CD14-positive monocyte (primary cell): ENCODE measurements at regions not wholly inside any gene's neighbourhood (a gene's known extent, or its start where the extent isn't known, plus 50 kb on each side); places are given as distances from the start of the nearest gene placed in this dataset.

Experiments used
- DNase-seq, 3 donors: peaks; one replicate each; pipeline ENCODE4 v3.0.0-alpha.2; 2011 to 2022
- H2AFZ ChIP-seq: 2 replicates; pipeline ENCODE4 v1.6.0; 2012; ENCODE audit warnings: mild to moderate bottlenecking, low read depth, low read length, inconsistent platforms; ENCODE audit not compliant: insufficient read depth, poor library complexity, severe bottlenecking
- H3K27ac ChIP-seq, 2 donors: 1 replicate in 1 of 2; 2 replicates in 1 of 2; pipeline ENCODE4 v1.5.1; 2012 to 2013; ENCODE audit warnings: low read length in 2 of 2, control low read depth in 1 of 2, inconsistent platforms in 1 of 2, low read depth in 1 of 2, mild to moderate bottlenecking in 1 of 2
- H3K27me3 ChIP-seq, 2 donors: one replicate each; pipeline versions ENCODE4 v1.6.0 to v1.6.1; 2011 to 2013; ENCODE audit warnings: low read length in 2 of 2; ENCODE audit not compliant: control insufficient read depth in 2 of 2, insufficient read depth in 2 of 2
- H3K36me3 ChIP-seq, 2 donors: replicated peaks in 1 of 2; 1 replicate in 1 of 2; 2 replicates in 1 of 2; pipeline versions ENCODE4 v1.5.1 to v1.6.1; 2012 to 2013; ENCODE audit warnings: low read length in 2 of 2, control low read depth in 1 of 2, inconsistent platforms in 1 of 2, mild to moderate bottlenecking in 1 of 2; ENCODE audit not compliant: insufficient read depth in 2 of 2, control insufficient read depth in 1 of 2
- H3K4me1 ChIP-seq, 2 donors: 1 replicate in 1 of 2; 2 replicates in 1 of 2; pipeline versions ENCODE4 v1.5.1 to v1.6.1; 2012 to 2013; ENCODE audit warnings: low read length in 2 of 2, control low read depth in 1 of 2, inconsistent platforms in 1 of 2, mild to moderate bottlenecking in 1 of 2, moderate library complexity in 1 of 2; ENCODE audit not compliant: insufficient read depth in 2 of 2, control insufficient read depth in 1 of 2
- H3K4me2 ChIP-seq: replicated peaks from 2 replicates; pipeline ENCODE3; 2012; ENCODE audit warnings: low read length, moderate library complexity, mild to moderate bottlenecking; ENCODE audit not compliant: poor library complexity, severe bottlenecking; ENCODE audit errors: extremely low read depth
- H3K4me3 ChIP-seq, 3 experiments: fragments of 200-600 bp in 1 of 3; sonication (generic) in 1 of 3; replicated peaks in 1 of 3; 1 replicate in 2 of 3; 2 replicates in 1 of 3; pipeline ENCODE4 v1.5.1; 2011 to 2013; ENCODE audit warnings: low read length in 3 of 3, mild to moderate bottlenecking in 3 of 3, control low read depth in 2 of 3, low read depth in 2 of 3, inconsistent platforms in 1 of 3, moderate library complexity in 1 of 3
- H3K79me2 ChIP-seq: 2 replicates; pipeline ENCODE4 v1.6.0; 2012; ENCODE audit warnings: mild to moderate bottlenecking, control low read depth, inconsistent platforms, low read length, moderate library complexity; ENCODE audit not compliant: insufficient read depth
- H3K9ac ChIP-seq: 2 replicates; pipeline ENCODE4 v1.6.0; 2017; ENCODE audit warnings: low read length, mild to moderate bottlenecking; ENCODE audit not compliant: insufficient read depth, poor library complexity, severe bottlenecking
- H3K9me3 ChIP-seq, 2 donors: replicated peaks in 1 of 2; 1 replicate in 1 of 2; 2 replicates in 1 of 2; pipeline versions ENCODE4 v1.5.1 to v1.6.1; 2012 to 2013; ENCODE audit warnings: low read length in 2 of 2, control low read depth in 1 of 2; ENCODE audit not compliant: control insufficient read depth in 1 of 2, insufficient read depth in 1 of 2
- H4K20me1 ChIP-seq: 2 replicates; pipeline ENCODE4 v1.6.0; 2012; ENCODE audit warnings: mild to moderate bottlenecking, low read length, control low read depth, moderate library complexity; ENCODE audit not compliant: insufficient read depth
- H3K27ac Mint-ChIP-seq, 7 donors: one replicate each; pipeline ENCODE4 v1.8.0; 2020; ENCODE audit warnings: mild to moderate bottlenecking in 7 of 7, mixed read lengths in 7 of 7, moderate library complexity in 6 of 7, inconsistent platforms in 2 of 7
- H3K27me3 Mint-ChIP-seq, 3 donors: one replicate each; pipeline ENCODE4 v1.8.0; 2021 to 2022; ENCODE audit warnings: low read depth in 3 of 3, mild to moderate bottlenecking in 3 of 3, mixed read lengths in 3 of 3, moderate library complexity in 3 of 3, inconsistent platforms in 1 of 3
- H3K36me3 Mint-ChIP-seq, 2 donors: one replicate each; pipeline ENCODE4 v1.8.0; 2020; ENCODE audit warnings: mixed read lengths in 2 of 2, inconsistent platforms in 1 of 2, mild to moderate bottlenecking in 1 of 2
- H3K4me1 Mint-ChIP-seq: one replicate; pipeline ENCODE4 v1.8.0; 2020; ENCODE audit warnings: mild to moderate bottlenecking, mixed read lengths
- H3K4me3 Mint-ChIP-seq, 2 donors: one replicate each; pipeline ENCODE4 v1.8.0; 2020; ENCODE audit warnings: mild to moderate bottlenecking in 2 of 2, mixed read lengths in 2 of 2, moderate library complexity in 1 of 2
- H3K9me3 Mint-ChIP-seq, 7 donors: one replicate each; pipeline ENCODE4 v1.8.0; 2020 to 2022; ENCODE audit warnings: mixed read lengths in 7 of 7, mild to moderate bottlenecking in 6 of 7, moderate library complexity in 6 of 7, inconsistent platforms in 2 of 7
- WGBS: methylation state at CpG from one replicate; pipeline ENCODE4 v1.1.5; 2013; ENCODE audit warnings: missing lambda C conversion rate; ENCODE audit not compliant: insufficient coverage; 5-methylcytosine and 5-hydroxymethylcytosine counted together
- intact Hi-C, 2 donors: fragments of 100-400 bp; cut with micrococcal nuclease; formaldehyde crosslinking; loops; one replicate each; pipeline versions ENCODE4 v1.15.0 to v1.15.1; 2023
- TF ChIP-seq, protein P1 (sequence below): fragments of 200-600 bp; IDR thresholded peaks from one replicate; pipeline ENCODE4 v1.8.0; 2022; ENCODE audit warnings: antibody characterized with exemption, mild to moderate bottlenecking

DNA sequence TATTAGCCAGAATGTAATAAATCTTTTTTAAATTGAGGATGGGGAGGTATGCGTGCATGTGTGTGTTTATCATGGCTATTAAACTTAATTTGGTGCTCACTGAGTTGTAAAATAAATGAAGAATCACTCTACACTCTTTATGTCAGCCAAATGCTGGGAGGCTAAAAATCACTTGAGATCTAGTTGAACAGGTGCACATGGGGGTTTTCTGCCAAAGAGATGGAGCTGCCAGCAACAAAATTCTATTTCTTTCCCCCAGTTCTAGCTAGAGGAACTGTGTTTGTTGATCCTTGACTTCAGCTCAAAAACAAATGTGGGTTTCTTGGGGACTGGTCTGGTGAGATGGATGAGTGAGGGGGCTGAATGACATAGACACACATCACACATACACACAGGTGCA, 183.3 kb upstream of the BTBD3 start:
- H3K27ac Mint-ChIP-seq = no peak overlapping the region

DNA sequence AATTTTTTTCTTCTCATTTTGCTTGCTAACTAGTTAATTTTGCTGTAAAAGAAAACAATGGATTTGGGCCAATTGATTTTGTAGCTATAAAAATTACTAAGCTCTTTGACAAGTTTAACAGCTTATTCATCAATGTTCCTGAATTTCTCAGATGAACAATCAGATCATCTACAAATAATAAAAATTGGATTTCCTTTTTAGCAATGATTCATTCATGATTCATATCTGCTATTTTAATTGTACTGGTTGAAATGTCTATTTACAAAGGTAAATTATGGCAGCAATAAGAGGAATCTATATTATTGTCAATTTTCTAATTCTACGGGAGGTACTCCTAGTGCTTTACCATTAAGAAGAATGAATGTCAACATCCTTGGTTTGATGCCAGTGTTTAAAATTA, 178.8 kb upstream of the BTBD3 start:
- intact Hi-C loops = no loop called here

More for the DNA sequence above, 183.3 kb upstream of the BTBD3 start:
- Histone ChIP-seq H2AFZ (no peak overlapping the region), H3K27ac (no peak overlapping the region), H3K9ac (no peak overlapping the region), H3K4me1 (no peaks in the 10 kb centered on the region), H3K79me2 (no peaks in the 10 kb centered on the region), H4K20me1 (no peaks in the 10 kb centered on the region), H3K27me3 (no peaks in the 10 kb centered on the region), H3K9me3 (no peaks in the 10 kb centered on the region), H3K4me2 (no peak overlapping the region), H3K36me3 (no peaks in the 10 kb centered on the region), H3K4me3 (no peak overlapping the region)
- H3K4me1 Mint-ChIP-seq = no peaks in the 10 kb centered on the region
- TF ChIP-seq, protein P1, sequence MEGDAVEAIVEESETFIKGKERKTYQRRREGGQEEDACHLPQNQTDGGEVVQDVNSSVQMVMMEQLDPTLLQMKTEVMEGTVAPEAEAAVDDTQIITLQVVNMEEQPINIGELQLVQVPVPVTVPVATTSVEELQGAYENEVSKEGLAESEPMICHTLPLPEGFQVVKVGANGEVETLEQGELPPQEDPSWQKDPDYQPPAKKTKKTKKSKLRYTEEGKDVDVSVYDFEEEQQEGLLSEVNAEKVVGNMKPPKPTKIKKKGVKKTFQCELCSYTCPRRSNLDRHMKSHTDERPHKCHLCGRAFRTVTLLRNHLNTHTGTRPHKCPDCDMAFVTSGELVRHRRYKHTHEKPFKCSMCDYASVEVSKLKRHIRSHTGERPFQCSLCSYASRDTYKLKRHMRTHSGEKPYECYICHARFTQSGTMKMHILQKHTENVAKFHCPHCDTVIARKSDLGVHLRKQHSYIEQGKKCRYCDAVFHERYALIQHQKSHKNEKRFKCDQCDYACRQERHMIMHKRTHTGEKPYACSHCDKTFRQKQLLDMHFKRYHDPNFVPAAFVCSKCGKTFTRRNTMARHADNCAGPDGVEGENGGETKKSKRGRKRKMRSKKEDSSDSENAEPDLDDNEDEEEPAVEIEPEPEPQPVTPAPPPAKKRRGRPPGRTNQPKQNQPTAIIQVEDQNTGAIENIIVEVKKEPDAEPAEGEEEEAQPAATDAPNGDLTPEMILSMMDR = no peak
- peaks cover 0 to 9% (median 5%) of the 10 kb centered on the region in 7 donors for H3K9me3 Mint-ChIP-seq
- DNase-seq = no peak
- WGBS = no CpG with 5 or more reads among the region's 1 CpG
- no peaks in the 10 kb centered on the region for H3K36me3 Mint-ChIP-seq
- intact Hi-C loops = no loop called here
- H3K4me3 Mint-ChIP-seq = no peak overlapping the region
- peaks cover 0 to 1% (median 0%) of the 10 kb centered on the region in 3 donors for H3K27me3 Mint-ChIP-seq

More for the DNA sequence above, 178.8 kb upstream of the BTBD3 start:
- Histone ChIP-seq H3K27ac (no peak overlapping the region), H3K4me1 (no peaks in the 10 kb centered on the region), H3K9me3 (no peaks in the 10 kb centered on the region), H3K27me3 (no peaks in the 10 kb centered on the region), H4K20me1 (no peaks in the 10 kb centered on the region), H2AFZ (no peak overlapping the region), H3K9ac (no peak overlapping the region), H3K36me3 (no peaks in the 10 kb centered on the region), H3K4me2 (no peak overlapping the region), H3K4me3 (no peak overlapping the region), H3K79me2 (no peaks in the 10 kb centered on the region)
- TF ChIP-seq, protein P1 = no peak
- Mint-ChIP-seq H3K36me3 (no peaks in the 10 kb centered on the region), H3K4me3 (no peak overlapping the region), H3K27me3 (no peaks in the 10 kb centered on the region), H3K27ac (no peak overlapping the region), H3K9me3 (peaks cover 0 to under 1% (median 0%) of the 10 kb centered on the region in 7 donors), H3K4me1 (no peaks in the 10 kb centered on the region)
- DNase-seq = no peak
- no CpG with 5 or more reads among the region's 1 CpG for WGBS
